Heart left ventricle (tissue), 16 donors: ENCODE measurements at regions not wholly inside any gene's neighbourhood (a gene's known extent, or its start where the extent isn't known, plus 50 kb on each side); places are given as distances from the start of the nearest gene placed in this dataset.

Source experiments
- ATAC-seq, 4 donors: fragments of 200-7000 bp; cut with Tn5 transposase; one replicate each; pipeline ENCODE4 v1.9.1; 2020 to 2022; ENCODE audit warnings: moderate library complexity in 4 of 4, mild to moderate bottlenecking in 3 of 4, moderate number of reproducible peaks in 1 of 4
- DNase-seq, 5 donors: peaks; one replicate each; pipeline ENCODE4 v3.0.0-alpha.2; 2020
- H3K27ac ChIP-seq, 12 donors: fragments of 200-600 bp; sonication (generic) in 4 of 12; one replicate each; pipeline versions ENCODE4 v1.5.0 to v1.8.0; 2016 to 2022; ENCODE audit warnings: mild to moderate bottlenecking in 2 of 12
- H3K27me3 ChIP-seq, 9 donors: fragments of 200-600 bp; sonication (generic) in 2 of 9; one replicate each; pipeline versions ENCODE4 v1.5.1 to v1.8.0; 2016 to 2022; ENCODE audit warnings: mild to moderate bottlenecking in 3 of 9
- H3K36me3 ChIP-seq, 9 donors: fragments of 200-600 bp; sonication (generic) in 2 of 9; one replicate each; pipeline versions ENCODE4 v1.5.0 to v1.8.0; 2018 to 2022; ENCODE audit warnings: mild to moderate bottlenecking in 2 of 9
- H3K4me1 ChIP-seq, 12 donors: fragments of 200-600 bp; sonication (generic) in 4 of 12; one replicate each; pipeline versions ENCODE4 v1.5.0 to v1.8.0; 2016 to 2022; ENCODE audit warnings: mild to moderate bottlenecking in 3 of 12
- H3K4me3 ChIP-seq, 12 donors: fragments of 200-600 bp; sonication (generic) in 4 of 12; one replicate each; pipeline versions ENCODE4 v1.5.0 to v1.8.0; 2017 to 2022; ENCODE audit warnings: mild to moderate bottlenecking in 9 of 12, moderate library complexity in 4 of 12
- H3K9me3 ChIP-seq, 12 donors: fragments of 200-600 bp; sonication (generic) in 4 of 12; one replicate each; pipeline versions ENCODE4 v1.5.0 to v1.8.0; 2016 to 2022; ENCODE audit warnings: mild to moderate bottlenecking in 1 of 12
- POLR2A ChIP-seq, 2 donors: fragments of 450-650 bp; IDR thresholded peaks; one replicate each; pipeline ENCODE4 v1.6.1; 2017; ENCODE audit warnings: antibody characterized with exemption in 2 of 2, mild to moderate bottlenecking in 2 of 2, moderate library complexity in 2 of 2
- WGBS, 4 donors: extraction: QIAGEN DNeasy Blood & Tissue Kit in 2 of 4; methylation state at CpG; one replicate each; pipeline versions ENCODE4 v1.1.5 to v1.1.7; 2013 to 2018; 5-methylcytosine and 5-hydroxymethylcytosine counted together
- intact Hi-C, 10 donors: fragments of 100-400 bp; cut with DNase I; formaldehyde crosslinking; loops; one replicate each; pipeline versions ENCODE4 v1.11.1 to v1.14.2; 2022
- TF ChIP-seq, protein P1 (sequence below), 12 donors: fragments of 200-600 bp; sonication (generic) in 4 of 12; IDR thresholded peaks; one replicate each; pipeline versions ENCODE4 v1.5.0 to v1.8.0; 2018 to 2022; ENCODE audit warnings: antibody characterized with exemption in 12 of 12, mild to moderate bottlenecking in 5 of 12
- donor health status: ischemic (EF 13 %, LVEDD 7.1; RV severe dilation, severe dysfunction).
- donor health status: healthy with polysubstance abuse.
- donor health status: DM: no; HTN: yes; CAD: no.
- donor health status: DM: no; HTN: no; CAD: no.
- donor health status: ischemic (EF 25% LVEDD 6.9; RV normal size, moderate dysfunction).
- donor health status: ischemic (EF 25% LVEDD 5.7; RV mildly dilated, moderate dysfunction).
- donor health status: healthy.
- donor health status: DM: yes; HTN: yes; CAD: no.
- donor health status: ischemic (EF 35%, LVEDD 5.7; RV mildly dilated, moderate dysfunction).
- donor health status: nonischemic (EF 11% LVEDD 7.7; RV severe dilation, severe dysfunction).
- donor health status: DM: yes; HTN: yes; CAD: no.
- donor health status: PGD.
- donor health status: ischemic (EF 29% LVEDD 5.4; RV normal size, mild dysfunction).
- donor health status: nonischemic (EF 23%, LVEDD 6.1; RV moderate dilation, normal function).

DNA sequence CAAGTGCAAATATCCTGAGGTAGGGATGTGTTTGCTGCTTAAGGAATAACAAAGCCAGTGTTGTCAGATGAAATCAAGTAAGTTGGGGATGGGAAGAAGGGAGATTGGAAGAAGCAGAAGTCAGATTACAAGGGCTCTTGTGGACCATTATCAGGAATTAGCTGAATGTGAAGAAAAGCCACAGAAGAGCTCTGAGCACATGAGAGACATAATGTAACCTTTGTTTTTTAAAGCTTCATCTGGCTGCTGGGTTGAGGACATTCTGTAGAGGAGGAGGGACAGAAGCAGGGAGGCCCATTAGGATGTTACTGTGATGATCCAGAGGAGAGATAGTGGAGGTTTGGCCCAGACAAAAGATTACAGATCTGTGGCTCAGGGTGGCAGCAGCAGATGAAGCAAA, 111.7 kb downstream of the DUSP10 start:
- ATAC-seq (no peak), DNase-seq (no peak)
- intact Hi-C loops: no loop called here
- Histone ChIP-seq H3K4me1 (no peaks in the 10 kb centered on the region), H3K27me3 (no peaks in the 10 kb centered on the region), H3K36me3 (no peaks in the 10 kb centered on the region), H3K9me3 (peaks cover 0 to under 1% (median 0%) of the 10 kb centered on the region in 12 donors), H3K27ac (no peak overlapping the region), H3K4me3 (no peak overlapping the region)
- TF ChIP-seq POLR2A (IDR thresholded peaks at IDR 0.05): no peak
- TF ChIP-seq, protein P1, sequence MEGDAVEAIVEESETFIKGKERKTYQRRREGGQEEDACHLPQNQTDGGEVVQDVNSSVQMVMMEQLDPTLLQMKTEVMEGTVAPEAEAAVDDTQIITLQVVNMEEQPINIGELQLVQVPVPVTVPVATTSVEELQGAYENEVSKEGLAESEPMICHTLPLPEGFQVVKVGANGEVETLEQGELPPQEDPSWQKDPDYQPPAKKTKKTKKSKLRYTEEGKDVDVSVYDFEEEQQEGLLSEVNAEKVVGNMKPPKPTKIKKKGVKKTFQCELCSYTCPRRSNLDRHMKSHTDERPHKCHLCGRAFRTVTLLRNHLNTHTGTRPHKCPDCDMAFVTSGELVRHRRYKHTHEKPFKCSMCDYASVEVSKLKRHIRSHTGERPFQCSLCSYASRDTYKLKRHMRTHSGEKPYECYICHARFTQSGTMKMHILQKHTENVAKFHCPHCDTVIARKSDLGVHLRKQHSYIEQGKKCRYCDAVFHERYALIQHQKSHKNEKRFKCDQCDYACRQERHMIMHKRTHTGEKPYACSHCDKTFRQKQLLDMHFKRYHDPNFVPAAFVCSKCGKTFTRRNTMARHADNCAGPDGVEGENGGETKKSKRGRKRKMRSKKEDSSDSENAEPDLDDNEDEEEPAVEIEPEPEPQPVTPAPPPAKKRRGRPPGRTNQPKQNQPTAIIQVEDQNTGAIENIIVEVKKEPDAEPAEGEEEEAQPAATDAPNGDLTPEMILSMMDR (IDR thresholded peaks at IDR 0.05): no peak

DNA sequence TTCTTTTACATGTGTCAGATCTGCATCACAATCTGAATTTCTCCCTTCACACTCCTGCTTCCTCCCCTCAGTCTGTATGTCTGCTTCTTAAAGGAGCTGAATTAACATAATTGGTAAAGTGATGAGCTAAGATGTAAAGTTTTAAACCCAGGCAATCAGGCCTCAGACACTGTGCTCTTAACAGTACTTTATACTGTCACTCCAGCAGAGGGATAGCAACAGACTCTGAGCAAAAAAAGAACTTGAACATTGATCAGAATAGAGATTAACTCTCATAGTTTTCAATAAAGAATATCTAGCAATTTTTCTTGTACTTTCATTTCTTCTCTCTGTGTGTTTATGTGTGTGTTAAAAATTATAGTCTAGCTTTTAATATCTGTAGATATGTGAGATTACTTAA, 110.3 kb downstream of the DUSP10 start:
- H3K27ac ChIP-seq: no peak overlapping the region

DNA sequence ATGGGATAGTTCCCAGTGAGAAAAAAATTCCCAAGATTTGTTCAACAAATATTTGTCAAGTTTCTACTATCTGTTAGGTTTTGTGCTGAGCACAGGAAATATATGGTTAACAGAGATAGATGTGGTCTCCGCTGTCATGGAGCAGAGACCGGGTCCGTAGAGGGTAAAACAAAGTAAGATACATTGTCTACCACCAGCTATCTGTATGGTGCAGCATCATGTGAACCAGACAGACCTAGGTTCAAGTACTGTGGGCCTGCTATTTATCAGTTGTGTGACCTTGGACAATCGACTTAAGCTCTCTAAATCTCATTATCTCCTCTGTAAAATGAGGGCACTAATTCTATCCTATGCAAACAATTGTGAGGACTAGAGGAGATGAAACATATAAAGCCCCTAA, 109.8 kb downstream of the DUSP10 start:
- no peak for TF ChIP-seq POLR2A (IDR thresholded peaks at IDR 0.05)
- TF ChIP-seq, protein P1 (IDR thresholded peaks at IDR 0.05): no peak
- Histone ChIP-seq H3K27me3 (no peaks in the 10 kb centered on the region), H3K36me3 (no peaks in the 10 kb centered on the region), H3K4me1 (peaks cover 0 to 4% (median 0%) of the 10 kb centered on the region in 12 donors), H3K27ac (no peak overlapping the region), H3K4me3 (no peak overlapping the region), H3K9me3 (no peaks in the 10 kb centered on the region)
- intact Hi-C loops: no loop called here
- no peak for DNase-seq
- 13 to 27% (median 23%) methylated on average over 4 of the region's 4 CpGs for WGBS, 4 donors
- no peak for ATAC-seq

More for the DNA sequence above, 110.3 kb downstream of the DUSP10 start:
- TF ChIP-seq, protein P1 (IDR thresholded peaks at IDR 0.05): no peak
- TF ChIP-seq POLR2A (IDR thresholded peaks at IDR 0.05): no peak
- no peak overlapping the region for H3K4me3 ChIP-seq
- H3K9me3 ChIP-seq: no peaks in the 10 kb centered on the region
- no peaks in the 10 kb centered on the region for H3K27me3 ChIP-seq
- DNase-seq (no peak), ATAC-seq (no peak)
- intact Hi-C loops: no loop called here
- no peaks in the 10 kb centered on the region for H3K4me1 ChIP-seq
- no peaks in the 10 kb centered on the region for H3K36me3 ChIP-seq

DNA sequence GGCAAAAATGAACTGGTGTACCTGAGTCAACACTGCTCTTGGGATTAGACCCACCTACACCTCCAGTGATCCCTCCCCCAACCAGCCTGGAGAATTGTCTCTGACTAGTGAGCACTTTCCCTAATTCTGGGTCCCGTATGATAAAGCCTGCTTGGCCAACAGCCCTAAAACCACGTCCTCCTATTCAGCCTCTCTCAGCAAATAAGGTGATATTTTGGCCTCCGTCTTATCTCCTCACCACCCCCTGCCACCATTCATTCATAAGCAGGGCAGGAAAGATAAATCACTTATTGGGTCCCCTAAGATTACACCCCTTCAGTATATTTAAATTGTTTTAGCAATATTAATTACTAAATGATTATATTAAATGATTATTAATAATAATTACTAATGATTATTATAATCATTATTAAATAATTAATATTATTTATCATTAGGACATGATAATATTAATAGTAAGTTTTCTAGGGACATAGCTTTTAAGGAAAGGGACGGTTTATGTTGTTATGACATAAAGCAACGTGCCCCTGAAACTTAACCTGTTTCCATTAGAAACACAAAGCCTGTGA, 108.0 kb downstream of the DUSP10 start:
- no peaks in the 10 kb centered on the region for H3K27me3 ChIP-seq
- intact Hi-C loops: no loop called here
- DNase-seq: no peak
- peaks cover 0 to 14% (median 0%) of the 10 kb centered on the region in 12 donors for H3K4me1 ChIP-seq
- no peak for TF ChIP-seq POLR2A (IDR thresholded peaks at IDR 0.05)
- TF ChIP-seq, protein P1 (IDR thresholded peaks at IDR 0.05): no peak
- no peak for ATAC-seq
- no peak overlapping the region for H3K27ac ChIP-seq
- H3K4me3 ChIP-seq: no peak overlapping the region
- H3K9me3 ChIP-seq: no peaks in the 10 kb centered on the region
- WGBS, 4 donors: 82 to 88% (median 85%) methylated on average over 5 of the region's 5 CpGs
- H3K36me3 ChIP-seq: no peaks in the 10 kb centered on the region
